RWPE2 (cell line): ENCODE measurements at regions not wholly inside any gene's neighbourhood (a gene's known extent, or its start where the extent isn't known, plus 50 kb on each side); places are given as distances from the start of the nearest gene placed in this dataset.

Source experiments
- ATAC-seq: fragments of 200-7000 bp; cut with Tn5 transposase; 3 replicates; pipeline ENCODE4 v1.9.1; 2021; ENCODE audit warnings: low read depth
- DNase-seq: peaks from one replicate; pipeline ENCODE4 v3.0.0-alpha.2; 2020; ENCODE audit warnings: low spot score
- H3K27ac ChIP-seq: fragments of 450-650 bp; 2 replicates; pipeline ENCODE4 v1.5.1; 2017; ENCODE audit warnings: mild to moderate bottlenecking; ENCODE audit not compliant: poor library complexity, severe bottlenecking
- H3K27me3 ChIP-seq: fragments of 250-450 bp; sonication (Bioruptor Pico); 2 replicates; pipeline ENCODE4 v1.5.1; 2021; ENCODE audit warnings: mild to moderate bottlenecking, moderate library complexity; ENCODE audit not compliant: insufficient read depth, poor library complexity, severe bottlenecking
- H3K36me3 ChIP-seq: fragments of 250-450 bp; sonication (Bioruptor Pico); 2 replicates; pipeline ENCODE4 v1.5.1; 2020; ENCODE audit warnings: low read depth, mild to moderate bottlenecking, moderate library complexity
- H3K4me1 ChIP-seq: fragments of 250-450 bp; sonication (Bioruptor Pico); 2 replicates; pipeline ENCODE4 v1.5.1; 2021; ENCODE audit warnings: mild to moderate bottlenecking, moderate library complexity; ENCODE audit not compliant: insufficient read depth, poor library complexity, severe bottlenecking
- H3K4me3 ChIP-seq: fragments of 250-450 bp; sonication (Bioruptor Pico); 2 replicates; pipeline ENCODE4 v1.5.1; 2021; ENCODE audit warnings: mild to moderate bottlenecking, moderate library complexity; ENCODE audit not compliant: severe bottlenecking
- H3K9me3 ChIP-seq: fragments of 250-450 bp; sonication (Bioruptor Pico); 2 replicates; pipeline ENCODE4 v1.5.1; 2021; ENCODE audit warnings: mild to moderate bottlenecking, moderate library complexity; ENCODE audit not compliant: severe bottlenecking
- CTCF ChIP-seq: fragments of 450-650 bp; IDR thresholded peaks from one replicate; pipeline ENCODE4 v1.5.1; 2017; ENCODE audit warnings: mild to moderate bottlenecking, moderate library complexity; ENCODE audit not compliant: poor library complexity, severe bottlenecking

DNA sequence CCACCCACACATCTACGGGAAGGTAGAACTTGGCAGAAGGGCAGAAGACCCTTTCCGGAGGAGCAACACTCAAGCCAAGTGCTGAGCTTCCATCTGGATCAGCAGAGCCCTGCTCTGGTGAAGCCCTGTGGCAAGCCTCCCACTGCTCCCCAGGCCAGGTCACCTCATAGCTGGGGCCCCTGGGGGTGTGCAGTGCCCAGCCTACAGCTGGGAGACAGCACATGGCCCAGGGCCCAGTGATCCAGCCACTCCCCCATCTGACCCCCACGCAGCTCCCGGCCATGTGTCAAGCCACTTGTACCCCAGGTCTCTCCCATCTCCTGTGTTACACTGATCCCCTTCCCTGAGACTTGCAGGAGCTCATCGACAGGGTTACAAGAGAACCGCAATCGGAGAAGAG is 95.7 kb downstream of the RBFOX3 start:
- no peak for TF ChIP-seq CTCF
- Histone ChIP-seq H3K4me1 (no peaks in the 10 kb centered on the region), H3K36me3 (no peaks in the 10 kb centered on the region), H3K9me3 (no peaks in the 10 kb centered on the region), H3K27me3 (peaks cover 39% of the 10 kb centered on the region), H3K4me3 (no peak overlapping the region), H3K27ac (no peak overlapping the region)
- ATAC-seq (no peak), DNase-seq (no peak)

DNA sequence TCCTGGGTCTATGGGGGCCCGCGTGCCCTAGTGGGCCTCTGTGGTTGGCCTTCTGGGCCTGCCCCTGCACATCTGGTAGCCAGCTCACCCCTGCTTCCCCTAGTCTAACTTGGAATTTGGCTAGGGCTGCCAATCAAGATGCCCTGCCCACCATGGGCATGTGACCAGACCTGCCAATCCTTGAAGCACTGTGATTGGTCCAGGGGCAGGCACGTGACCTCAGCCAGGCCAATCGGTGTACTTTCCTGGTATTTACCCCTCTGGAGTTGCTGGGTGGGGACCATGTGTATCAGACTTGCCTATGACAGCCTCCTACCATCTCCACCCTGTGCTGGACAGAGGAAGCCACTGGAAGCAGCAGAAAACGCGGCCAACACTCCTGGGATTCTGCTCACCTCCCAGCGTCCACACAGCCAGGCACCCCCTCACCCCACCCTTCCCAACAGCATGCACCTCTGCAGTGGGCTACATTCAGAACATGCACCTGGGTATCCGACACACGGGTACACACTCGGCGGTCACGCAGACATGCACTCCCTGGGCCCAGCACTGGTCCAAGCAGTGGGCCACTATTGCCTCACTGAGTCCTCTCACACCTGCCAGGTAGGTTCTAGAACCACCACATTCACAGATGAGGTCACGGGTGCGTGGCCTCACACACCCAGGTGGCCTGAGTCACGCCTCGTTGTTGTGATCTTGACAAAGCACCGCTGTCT is 96.9 kb downstream of the RBFOX3 start:
- no peak for TF ChIP-seq CTCF
- Histone ChIP-seq H3K36me3 (no peaks in the 10 kb centered on the region), H3K9me3 (no peaks in the 10 kb centered on the region), H3K4me3 (no peak overlapping the region), H3K27me3 (peaks cover 33% of the 10 kb centered on the region), H3K4me1 (no peaks in the 10 kb centered on the region), H3K27ac (no peak overlapping the region)
- no peak for DNase-seq
- ATAC-seq: no peak

GRCh38 chr17:79513206-79513605 is 97.6 kb downstream of the RBFOX3 start:
- H3K4me1 ChIP-seq: no peaks in the 10 kb centered on the region
- no peak for ATAC-seq
- H3K27ac ChIP-seq: no peak overlapping the region
- no peaks in the 10 kb centered on the region for H3K36me3 ChIP-seq
- no peak for TF ChIP-seq CTCF
- no peak overlapping the region for H3K4me3 ChIP-seq
- H3K9me3 ChIP-seq: no peaks in the 10 kb centered on the region
- H3K27me3 ChIP-seq: peaks cover 31% of the 10 kb centered on the region
- DNase-seq: no peak

DNA sequence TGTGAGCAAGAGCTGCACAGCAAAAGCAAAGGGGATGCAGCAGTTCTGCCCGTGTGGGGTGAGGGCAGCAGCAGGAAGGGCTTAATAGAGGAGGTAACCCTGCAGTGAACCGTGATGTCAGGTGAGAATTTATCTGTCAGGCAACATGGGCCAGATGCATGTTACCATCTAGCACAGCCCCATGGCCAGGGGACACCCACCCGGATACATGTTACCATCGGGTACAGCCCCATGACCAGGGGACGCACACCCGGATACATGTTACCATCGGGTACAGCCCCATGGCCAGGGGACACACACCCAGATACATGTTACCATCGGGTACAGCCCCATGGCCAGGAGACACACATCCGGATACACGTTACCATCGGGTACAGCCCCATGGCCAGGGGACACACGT is 99.4 kb downstream of the RBFOX3 start:
- no peak for TF ChIP-seq CTCF
- Histone ChIP-seq H3K27me3 (peaks cover 28% of the 10 kb centered on the region), H3K36me3 (no peaks in the 10 kb centered on the region), H3K9me3 (no peaks in the 10 kb centered on the region), H3K4me1 (no peaks in the 10 kb centered on the region), H3K27ac (no peak overlapping the region), H3K4me3 (no peak overlapping the region)
- DNase-seq (no peak), ATAC-seq (no peak)

- TF ChIP-seq CTCF: no peak
- Histone ChIP-seq H3K4me3 (no peak overlapping the region), H3K9me3 (no peaks in the 10 kb centered on the region), H3K27me3 (peaks cover 25% of the 10 kb centered on the region), H3K4me1 (no peaks in the 10 kb centered on the region), H3K36me3 (no peaks in the 10 kb centered on the region), H3K27ac (no peak overlapping the region)
- no peak for DNase-seq
- ATAC-seq: no peak
Observed at GRCh38 chr17:79510071-79510470, 100.8 kb downstream of the RBFOX3 start.
